Loucy (cell line): ENCODE measurements at regions not wholly inside any gene's neighbourhood (a gene's known extent, or its start where the extent isn't known, plus 50 kb on each side); places are given as distances from the start of the nearest gene placed in this dataset.
"Not testable (repeated sequence)": the region's sequence is repeated elsewhere in the genome, so short reads cannot be mapped to it uniquely, and the experiment has no call there.

Experiments used
- H2AFZ ChIP-seq: fragments of 200-600 bp; sonication (generic); 2 replicates; pipeline ENCODE4 v1.6.0; 2016; ENCODE audit warnings: antibody characterized with exemption, mild to moderate bottlenecking, low read length, moderate library complexity
- H3F3A ChIP-seq: fragments of 200-600 bp; 2 replicates; pipeline ENCODE4 v1.6.0; 2016; ENCODE audit warnings: antibody characterized with exemption, low read depth, mild to moderate bottlenecking
- H3K27me3 ChIP-seq: fragments of 200-600 bp; sonication (generic); 2 replicates; pipeline ENCODE4 v1.6.1; 2014; ENCODE audit warnings: low read length, mild to moderate bottlenecking; ENCODE audit not compliant: insufficient read depth, poor library complexity, severe bottlenecking
- H3K36me3 ChIP-seq: fragments of 200-600 bp; sonication (generic); 2 replicates; pipeline ENCODE4 v1.6.1; 2016; ENCODE audit warnings: low read length; ENCODE audit not compliant: insufficient read depth
- H3K4me1 ChIP-seq: fragments of 200-600 bp; sonication (generic); 2 replicates; pipeline ENCODE4 v1.5.1; 2014; ENCODE audit warnings: low read length, mild to moderate bottlenecking; ENCODE audit not compliant: insufficient read depth, poor library complexity, severe bottlenecking
- H3K4me2 ChIP-seq: fragments of 200-600 bp; sonication (generic); 2 replicates; pipeline ENCODE4 v1.6.0; 2014; ENCODE audit warnings: antibody characterized with exemption, low read length, low read depth, mild to moderate bottlenecking; ENCODE audit not compliant: poor library complexity, severe bottlenecking
- H3K4me3 ChIP-seq: fragments of 200-600 bp; sonication (generic); 2 replicates; pipeline ENCODE4 v1.5.1; 2014; ENCODE audit warnings: low read length, mild to moderate bottlenecking, mixed read lengths; ENCODE audit not compliant: poor library complexity, severe bottlenecking
- H3K79me2 ChIP-seq: fragments of 200-600 bp; sonication (generic); 2 replicates; pipeline ENCODE4 v1.6.1; 2014; ENCODE audit warnings: low read length; ENCODE audit not compliant: insufficient read depth
- H3K9ac ChIP-seq: fragments of 200-600 bp; sonication (generic); 2 replicates; pipeline ENCODE4 v1.6.0; 2014; ENCODE audit warnings: mild to moderate bottlenecking, low read depth, low read length, moderate library complexity; ENCODE audit not compliant: poor library complexity, severe bottlenecking
- H3K9me2 ChIP-seq: fragments of 200-600 bp; sonication (generic); replicated peaks from 2 replicates; pipeline ENCODE4 v1.6.1; 2016; ENCODE audit warnings: low read depth, low read length, mixed read lengths
- H3K9me3 ChIP-seq: fragments of 200-600 bp; sonication (generic); 2 replicates; pipeline ENCODE4 v1.6.1; 2014; ENCODE audit warnings: mild to moderate bottlenecking, antibody characterized with exemption, low read length, low read depth; ENCODE audit not compliant: insufficient read depth
- H4K20me1 ChIP-seq: fragments of 200-600 bp; sonication (generic); 2 replicates; pipeline ENCODE4 v1.6.0; 2014; ENCODE audit warnings: antibody characterized with exemption, low read length, mild to moderate bottlenecking; ENCODE audit not compliant: insufficient read depth, poor library complexity, severe bottlenecking
- EZH2phosphoT487 ChIP-seq: fragments of 200-600 bp; IDR thresholded peaks from 2 replicates; pipeline ENCODE4 v1.6.1; 2018; ENCODE audit warnings: antibody characterized with exemption, mild to moderate bottlenecking, moderate library complexity, borderline replicate concordance
- TF ChIP-seq, protein P1 (sequence below): fragments of 200-600 bp; sonication (generic); conservative IDR thresholded peaks from 2 replicates; pipeline ENCODE4 v1.5.1; 2014; ENCODE audit warnings: mild to moderate bottlenecking, antibody characterized with exemption, low read length

GRCh38 chr6:135606392-135606791, 108.9 kb upstream of the AHI1 start:
- H3K79me2 ChIP-seq: no peaks in the 10 kb centered on the region
- H2AFZ ChIP-seq: no peak overlapping the region
- H3K4me1 ChIP-seq: no peaks in the 10 kb centered on the region
- H3K9ac ChIP-seq: no peak overlapping the region
- no peaks in the 10 kb centered on the region for H3K36me3 ChIP-seq
- no peaks in the 10 kb centered on the region for H3F3A ChIP-seq
- no peaks in the 10 kb centered on the region for H3K9me2 ChIP-seq
- no peak overlapping the region for H3K4me3 ChIP-seq
- no peaks in the 10 kb centered on the region for H4K20me1 ChIP-seq
- H3K27me3 ChIP-seq: no peaks in the 10 kb centered on the region
- H3K9me3 ChIP-seq: no peaks in the 10 kb centered on the region
- TF ChIP-seq EZH2phosphoT487: no peak
- TF ChIP-seq, protein P1, sequence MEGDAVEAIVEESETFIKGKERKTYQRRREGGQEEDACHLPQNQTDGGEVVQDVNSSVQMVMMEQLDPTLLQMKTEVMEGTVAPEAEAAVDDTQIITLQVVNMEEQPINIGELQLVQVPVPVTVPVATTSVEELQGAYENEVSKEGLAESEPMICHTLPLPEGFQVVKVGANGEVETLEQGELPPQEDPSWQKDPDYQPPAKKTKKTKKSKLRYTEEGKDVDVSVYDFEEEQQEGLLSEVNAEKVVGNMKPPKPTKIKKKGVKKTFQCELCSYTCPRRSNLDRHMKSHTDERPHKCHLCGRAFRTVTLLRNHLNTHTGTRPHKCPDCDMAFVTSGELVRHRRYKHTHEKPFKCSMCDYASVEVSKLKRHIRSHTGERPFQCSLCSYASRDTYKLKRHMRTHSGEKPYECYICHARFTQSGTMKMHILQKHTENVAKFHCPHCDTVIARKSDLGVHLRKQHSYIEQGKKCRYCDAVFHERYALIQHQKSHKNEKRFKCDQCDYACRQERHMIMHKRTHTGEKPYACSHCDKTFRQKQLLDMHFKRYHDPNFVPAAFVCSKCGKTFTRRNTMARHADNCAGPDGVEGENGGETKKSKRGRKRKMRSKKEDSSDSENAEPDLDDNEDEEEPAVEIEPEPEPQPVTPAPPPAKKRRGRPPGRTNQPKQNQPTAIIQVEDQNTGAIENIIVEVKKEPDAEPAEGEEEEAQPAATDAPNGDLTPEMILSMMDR: no peak
- H3K4me2 ChIP-seq: no peak overlapping the region

DNA sequence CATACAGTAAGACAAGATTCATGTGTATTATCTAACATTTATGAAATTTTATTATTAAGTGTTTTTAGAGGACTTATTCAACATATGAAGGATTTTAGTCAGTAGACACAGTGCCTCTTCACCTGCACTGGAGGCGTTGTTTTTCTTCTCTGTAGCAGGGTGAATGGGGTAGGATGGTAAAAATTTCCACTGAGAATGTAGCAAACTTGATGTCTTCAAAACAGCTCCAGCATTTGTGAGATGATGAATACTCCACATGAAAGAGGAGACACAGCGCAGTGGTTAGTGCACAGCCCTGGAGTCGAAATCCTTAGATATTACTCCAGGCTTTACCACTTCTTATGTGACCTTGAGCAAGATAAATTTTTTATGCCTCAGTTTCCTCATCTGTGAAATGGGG, 110.5 kb upstream of the AHI1 start:
- H2AFZ ChIP-seq: no peak overlapping the region
- TF ChIP-seq, protein P1: no peak
- no peak for TF ChIP-seq EZH2phosphoT487
- H3K36me3 ChIP-seq: no peaks in the 10 kb centered on the region
- no peaks in the 10 kb centered on the region for H3F3A ChIP-seq
- no peak overlapping the region for H3K9ac ChIP-seq
- no peaks in the 10 kb centered on the region for H4K20me1 ChIP-seq
- H3K9me2 ChIP-seq: no peaks in the 10 kb centered on the region
- no peak overlapping the region for H3K4me3 ChIP-seq
- H3K4me2 ChIP-seq: no peak overlapping the region
- no peaks in the 10 kb centered on the region for H3K4me1 ChIP-seq
- H3K79me2 ChIP-seq: no peaks in the 10 kb centered on the region
- H3K9me3 ChIP-seq: no peaks in the 10 kb centered on the region
- H3K27me3 ChIP-seq: no peaks in the 10 kb centered on the region

DNA sequence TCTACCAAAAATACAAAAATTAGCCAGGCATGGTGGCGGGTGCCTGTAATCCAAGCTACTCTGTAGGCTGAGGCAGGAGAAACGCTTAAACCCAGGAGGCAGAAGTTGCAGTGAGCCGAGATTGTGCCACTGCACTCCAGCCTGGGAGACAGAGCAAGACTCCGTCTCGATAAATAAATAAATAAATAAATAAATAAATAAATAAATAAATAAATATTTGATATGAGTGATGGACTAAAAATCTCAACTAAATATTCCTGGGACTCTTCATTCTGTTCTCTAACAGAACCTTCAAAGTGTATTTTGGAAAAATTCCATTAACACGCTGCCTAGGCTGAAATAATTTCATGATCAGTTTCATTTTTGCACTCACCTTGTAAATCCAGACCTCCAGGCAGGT, 112.7 kb upstream of the AHI1 start:
- H3K36me3 ChIP-seq, H3K27me3 ChIP-seq, H3K79me2 ChIP-seq, H2AFZ ChIP-seq, H3K4me3 ChIP-seq, H3F3A ChIP-seq, H3K4me1 ChIP-seq, H3K9me3 ChIP-seq, H3K9ac ChIP-seq, H3K9me2 ChIP-seq, H3K4me2 ChIP-seq, H4K20me1 ChIP-seq: not testable (repeated sequence)

DNA sequence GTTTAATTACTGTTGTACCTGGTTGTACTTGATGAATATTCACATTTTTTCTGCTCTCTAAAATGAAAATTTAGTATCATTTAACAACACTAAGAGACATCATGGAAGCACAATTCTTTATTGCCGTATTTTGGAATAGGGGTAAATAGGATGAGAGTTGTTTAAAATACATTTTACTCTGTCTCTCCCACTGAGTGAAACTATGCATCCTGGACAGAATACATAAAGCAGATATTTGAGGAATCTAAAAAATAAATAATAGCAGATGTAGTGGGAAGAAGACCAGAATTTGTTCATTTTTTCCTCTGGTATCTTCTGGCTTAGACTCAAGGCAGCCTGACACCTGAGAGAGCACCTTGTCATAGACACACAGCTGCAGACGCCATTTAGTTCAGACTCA, 119.1 kb upstream of the AHI1 start:
- no peaks in the 10 kb centered on the region for H4K20me1 ChIP-seq

More for the DNA sequence above, 119.1 kb upstream of the AHI1 start:
- Histone ChIP-seq H3F3A (no peaks in the 10 kb centered on the region), H3K27me3 (no peaks in the 10 kb centered on the region), H2AFZ (no peak overlapping the region), H3K9me2 (no peaks in the 10 kb centered on the region), H3K4me1 (no peaks in the 10 kb centered on the region), H3K36me3 (no peaks in the 10 kb centered on the region), H3K9me3 (no peaks in the 10 kb centered on the region), H3K4me3 (no peak overlapping the region), H3K79me2 (no peaks in the 10 kb centered on the region), H3K4me2 (no peak overlapping the region), H3K9ac (no peak overlapping the region)
- TF ChIP-seq, protein P1: no peak
- TF ChIP-seq EZH2phosphoT487: no peak
